ENCODE measurements at regions not wholly inside any gene's neighbourhood (a gene's known extent, or its start where the extent isn't known, plus 50 kb on each side); places are given as distances from the start of the nearest gene placed in this dataset.

GRCh38 chr10:29407280-29407858, 118.5 kb downstream of the LYZL1 start:
- no peak for TF ChIP-seq CTCF (IDR thresholded peaks at IDR 0.05)
- DNase-seq (ENCODE audit: low spot score), result no peak
- H3K4me1 Mint-ChIP-seq (ENCODE audit: low read depth), result no peaks in the 10 kb centered on the region
- H3K9me3 Mint-ChIP-seq (ENCODE audit: low read depth), result peaks cover 18% of the 10 kb centered on the region
- no peak overlapping the region for H3K4me3 Mint-ChIP-seq (ENCODE audit: unreplicated experiment)
- no peak overlapping the region for H3K27ac Mint-ChIP-seq (ENCODE audit: unreplicated experiment)
- H3K36me3 Mint-ChIP-seq (ENCODE audit: low read depth), result peaks cover 1% of the 10 kb centered on the region
- no peaks in the 10 kb centered on the region for H3K27me3 Mint-ChIP-seq (ENCODE audit: low read depth)
